ENCODE measurements at regions not wholly inside any gene's neighbourhood (a gene's known extent, or its start where the extent isn't known, plus 50 kb on each side); places are given as distances from the start of the nearest gene placed in this dataset.

GRCh38 chr4:22881411-22881810 lies 188.7 kb downstream of the GBA3 start:
- DNase-seq = no peak
- TF ChIP-seq CTCF (IDR thresholded peaks at IDR 0.05; ENCODE audit: borderline replicate concordance, extremely low read depth, low read length, poor library complexity, severe bottlenecking) = no peak
- TF ChIP-seq EZH2 (IDR thresholded peaks at IDR 0.05; ENCODE audit: borderline replicate concordance, low read depth, low read length, severe bottlenecking) = no peak
- no peak overlapping the region for H3K9ac ChIP-seq (ENCODE audit: low read depth, low read length)
- H3K36me3 ChIP-seq (ENCODE audit: insufficient read depth, low read length) = no peaks in the 10 kb centered on the region
- no peak overlapping the region for H3K27ac ChIP-seq (ENCODE audit: low read length)
- ATAC-seq (ENCODE audit: insufficient read depth, low read depth) = no peak
- no peak overlapping the region for H3K4me3 ChIP-seq (ENCODE audit: low read depth in 1 of 2, low read length in 2 of 2)
- H2AFZ ChIP-seq (ENCODE audit: low read depth, low read length) = no peak overlapping the region
- no peaks in the 10 kb centered on the region for H3K9me3 ChIP-seq (ENCODE audit: insufficient read depth, low read length, severe bottlenecking)
- H3K4me1 ChIP-seq (ENCODE audit: insufficient read depth, low read length) = no peaks in the 10 kb centered on the region
- H3K79me2 ChIP-seq (ENCODE audit: insufficient read depth, low read length) = no peaks in the 10 kb centered on the region
- no peaks in the 10 kb centered on the region for H3K27me3 ChIP-seq (ENCODE audit: insufficient read depth, low read length, poor library complexity)
- H4K20me1 ChIP-seq (ENCODE audit: insufficient read depth, low read length) = no peaks in the 10 kb centered on the region
- no peak overlapping the region for H3K4me2 ChIP-seq (ENCODE audit: insufficient read depth, low read length)

GRCh38 chr4:22877486-22878052 lies 184.8 kb downstream of the GBA3 start:
- Histone ChIP-seq H3K9ac (ENCODE audit: low read depth, low read length) (no peak overlapping the region), H3K4me2 (ENCODE audit: insufficient read depth, low read length) (no peak overlapping the region), H3K4me3 (ENCODE audit: low read depth in 1 of 2, low read length in 2 of 2) (no peak overlapping the region), H3K27me3 (ENCODE audit: insufficient read depth, low read length, poor library complexity) (no peaks in the 10 kb centered on the region), H4K20me1 (ENCODE audit: insufficient read depth, low read length) (no peaks in the 10 kb centered on the region), H3K36me3 (ENCODE audit: insufficient read depth, low read length) (no peaks in the 10 kb centered on the region), H3K4me1 (ENCODE audit: insufficient read depth, low read length) (no peaks in the 10 kb centered on the region), H3K27ac (ENCODE audit: low read length) (no peak overlapping the region), H3K9me3 (ENCODE audit: insufficient read depth, low read length, severe bottlenecking) (no peaks in the 10 kb centered on the region), H3K79me2 (ENCODE audit: insufficient read depth, low read length) (no peaks in the 10 kb centered on the region), H2AFZ (ENCODE audit: low read depth, low read length) (no peak overlapping the region)
- DNase-seq (no peak), ATAC-seq (ENCODE audit: insufficient read depth, low read depth) (no peak)
- TF ChIP-seq CTCF (IDR thresholded peaks at IDR 0.05; ENCODE audit: borderline replicate concordance, extremely low read depth, low read length, poor library complexity, severe bottlenecking) = no peak
- TF ChIP-seq EZH2 (IDR thresholded peaks at IDR 0.05; ENCODE audit: borderline replicate concordance, low read depth, low read length, severe bottlenecking) = no peak

- Histone ChIP-seq H2AFZ (ENCODE audit: low read depth, low read length) (no peak overlapping the region), H3K4me2 (ENCODE audit: insufficient read depth, low read length) (no peak overlapping the region), H4K20me1 (ENCODE audit: insufficient read depth, low read length) (no peaks in the 10 kb centered on the region), H3K4me1 (ENCODE audit: insufficient read depth, low read length) (no peaks in the 10 kb centered on the region), H3K36me3 (ENCODE audit: insufficient read depth, low read length) (no peaks in the 10 kb centered on the region), H3K9me3 (ENCODE audit: insufficient read depth, low read length, severe bottlenecking) (no peaks in the 10 kb centered on the region), H3K27ac (ENCODE audit: low read length) (no peak overlapping the region), H3K9ac (ENCODE audit: low read depth, low read length) (no peak overlapping the region), H3K79me2 (ENCODE audit: insufficient read depth, low read length) (no peaks in the 10 kb centered on the region), H3K27me3 (ENCODE audit: insufficient read depth, low read length, poor library complexity) (no peaks in the 10 kb centered on the region), H3K4me3 (ENCODE audit: low read depth in 1 of 2, low read length in 2 of 2) (no peak overlapping the region)
- ATAC-seq (ENCODE audit: insufficient read depth, low read depth) = no peak
- DNase-seq = no peak
- no peak for TF ChIP-seq CTCF (IDR thresholded peaks at IDR 0.05; ENCODE audit: borderline replicate concordance, extremely low read depth, low read length, poor library complexity, severe bottlenecking)
- TF ChIP-seq EZH2 (IDR thresholded peaks at IDR 0.05; ENCODE audit: borderline replicate concordance, low read depth, low read length, severe bottlenecking) = no peak
Measured at GRCh38 chr4:22876270-22876669, 183.5 kb downstream of the GBA3 start.

Data from DND-41 (cell line).